NCI-H524 (cell line): ENCODE measurements at regions not wholly inside any gene's neighbourhood (a gene's known extent, or its start where the extent isn't known, plus 50 kb on each side); places are given as distances from the start of the nearest gene placed in this dataset.

Experiments used
- DNase-seq, 2 experiments: peaks; one replicate each; lab custom pipeline; 2025; lab: John Stamatoyannopoulos, UW

- peak; percentile 37 to 80 for DNase-seq
Measured at GRCh38 chr15:36469311-36469966, 110.0 kb upstream of the CDIN1 start.

- no peak for DNase-seq
Measured at GRCh38 chr15:36472672-36473071, 106.8 kb upstream of the CDIN1 start.

GRCh38 chr15:36478561-36478960 is 100.9 kb upstream of the CDIN1 start:
- no peak for DNase-seq

GRCh38 chr15:36479200-36479896 is 100.1 kb upstream of the CDIN1 start:
- no peak for DNase-seq

GRCh38 chr15:36481156-36481555 is 98.3 kb upstream of the CDIN1 start:
- no peak for DNase-seq

- DNase-seq, result no peak
Measured at GRCh38 chr15:36483409-36483808, 96.0 kb upstream of the CDIN1 start.

- DNase-seq, result no peak
Measured at GRCh38 chr15:36484038-36484778, 95.2 kb upstream of the CDIN1 start.

GRCh38 chr15:36491912-36492311 is 87.5 kb upstream of the CDIN1 start:
- no peak for DNase-seq

GRCh38 chr15:36495456-36495991 is 83.9 kb upstream of the CDIN1 start:
- no peak for DNase-seq

GRCh38 chr15:36497901-36498300 is 81.5 kb upstream of the CDIN1 start:
- no peak for DNase-seq

- DNase-seq, result no peak
Measured at GRCh38 chr15:36498401-36498800, 81.0 kb upstream of the CDIN1 start.

- DNase-seq, result no peak
Measured at GRCh38 chr15:36498916-36499315, 80.5 kb upstream of the CDIN1 start.

- DNase-seq, result no peak
Measured at GRCh38 chr15:36499412-36500389, 79.7 kb upstream of the CDIN1 start.

GRCh38 chr15:36501063-36501678 is 78.3 kb upstream of the CDIN1 start:
- DNase-seq, result peak; percentile 57 to 76

GRCh38 chr15:36502509-36502908 is 76.9 kb upstream of the CDIN1 start:
- peak in 1 of 2 experiments; percentile 18 for DNase-seq

- no peak for DNase-seq
Measured at GRCh38 chr15:36506733-36507356, 72.6 kb upstream of the CDIN1 start.

- no peak for DNase-seq
Measured at GRCh38 chr15:36507458-36507857, 72.0 kb upstream of the CDIN1 start.

GRCh38 chr15:36511594-36511993 is 67.8 kb upstream of the CDIN1 start:
- DNase-seq, result no peak

GRCh38 chr15:36517758-36518157 is 61.7 kb upstream of the CDIN1 start:
- no peak for DNase-seq

GRCh38 chr15:36519067-36519466 is 60.4 kb upstream of the CDIN1 start:
- no peak for DNase-seq

GRCh38 chr15:36525430-36525829 is 54.0 kb upstream of the CDIN1 start:
- DNase-seq, result no peak
